Skeletal muscle satellite cell (primary cell): ENCODE measurements at regions not wholly inside any gene's neighbourhood (a gene's known extent, or its start where the extent isn't known, plus 50 kb on each side); places are given as distances from the start of the nearest gene placed in this dataset.
"Not testable (repeated sequence)": the region's sequence is repeated elsewhere in the genome, so short reads cannot be mapped to it uniquely, and the experiment has no call there.

Experiments used
- H3K27me3 ChIP-seq: 2 replicates; pipeline ENCODE4 v1.7.0; 2013; ENCODE audit warnings: low read length; ENCODE audit not compliant: control insufficient read depth, insufficient read depth
- H3K36me3 ChIP-seq: 2 replicates; pipeline ENCODE4 v1.7.0; 2013; ENCODE audit warnings: mild to moderate bottlenecking, control low read depth, low read length; ENCODE audit not compliant: insufficient read depth
- H3K4me1 ChIP-seq: 2 replicates; pipeline ENCODE4 v1.7.0; 2013; ENCODE audit warnings: low read length; ENCODE audit not compliant: control insufficient read depth, insufficient read depth
- H3K4me2 ChIP-seq: 2 replicates; pipeline ENCODE4 v1.7.0; 2013; ENCODE audit warnings: mild to moderate bottlenecking, low read length
- H3K4me3 ChIP-seq: 2 replicates; pipeline ENCODE4 v1.7.0; 2013; ENCODE audit warnings: low read length
- H3K9ac ChIP-seq: 2 replicates; pipeline ENCODE4 v1.7.0; 2013; ENCODE audit warnings: mild to moderate bottlenecking, low read depth, low read length, moderate library complexity
- H3K9me3 ChIP-seq: replicated peaks from 2 replicates; pipeline ENCODE4 v1.7.0; 2013; ENCODE audit warnings: mild to moderate bottlenecking, control low read depth, low read length

GRCh38 chr6:16939351-16939750 lies 162.5 kb upstream of the STMND1 start:
- Histone ChIP-seq H3K9me3 (no peaks in the 10 kb centered on the region), H3K4me3 (no peak overlapping the region), H3K4me2 (no peak overlapping the region), H3K27me3 (peaks cover 7% of the 10 kb centered on the region), H3K9ac (no peak overlapping the region), H3K36me3 (no peaks in the 10 kb centered on the region), H3K4me1 (no peaks in the 10 kb centered on the region)

GRCh38 chr6:16936893-16937292 lies 165.0 kb upstream of the STMND1 start:
- Histone ChIP-seq H3K36me3 (no peaks in the 10 kb centered on the region), H3K9ac (no peak overlapping the region), H3K9me3 (no peaks in the 10 kb centered on the region), H3K4me1 (no peaks in the 10 kb centered on the region), H3K27me3 (peaks cover 16% of the 10 kb centered on the region), H3K4me3 (no peak overlapping the region), H3K4me2 (no peak overlapping the region)

DNA sequence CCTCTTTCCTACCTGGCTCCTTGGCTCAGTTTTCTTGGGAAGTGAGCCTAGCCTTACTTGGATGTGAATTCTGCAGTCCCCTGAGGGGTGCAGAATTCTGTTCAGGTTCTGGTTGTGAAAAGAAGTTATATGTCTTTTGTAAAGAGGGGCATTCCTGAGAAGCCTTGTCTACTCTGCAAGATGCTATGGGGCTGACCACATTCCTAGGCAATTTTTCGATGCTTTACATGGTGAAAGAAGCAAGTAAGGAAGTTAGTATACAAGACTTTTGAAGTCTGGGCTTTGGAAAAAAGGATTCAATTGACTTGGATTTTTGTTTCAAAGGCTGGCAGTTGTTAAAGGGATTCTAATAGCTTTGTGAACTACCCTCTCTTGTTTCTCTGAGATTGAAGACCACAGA lies 167.9 kb upstream of the STMND1 start:
- no peaks in the 10 kb centered on the region for H3K36me3 ChIP-seq
- H3K4me1 ChIP-seq = peaks cover 6% of the 10 kb centered on the region
- H3K4me2 ChIP-seq = no peak overlapping the region
- H3K4me3 ChIP-seq = no peak overlapping the region
- peaks cover 16% of the 10 kb centered on the region for H3K27me3 ChIP-seq
- H3K9me3 ChIP-seq = no peaks in the 10 kb centered on the region
- no peak overlapping the region for H3K9ac ChIP-seq

DNA sequence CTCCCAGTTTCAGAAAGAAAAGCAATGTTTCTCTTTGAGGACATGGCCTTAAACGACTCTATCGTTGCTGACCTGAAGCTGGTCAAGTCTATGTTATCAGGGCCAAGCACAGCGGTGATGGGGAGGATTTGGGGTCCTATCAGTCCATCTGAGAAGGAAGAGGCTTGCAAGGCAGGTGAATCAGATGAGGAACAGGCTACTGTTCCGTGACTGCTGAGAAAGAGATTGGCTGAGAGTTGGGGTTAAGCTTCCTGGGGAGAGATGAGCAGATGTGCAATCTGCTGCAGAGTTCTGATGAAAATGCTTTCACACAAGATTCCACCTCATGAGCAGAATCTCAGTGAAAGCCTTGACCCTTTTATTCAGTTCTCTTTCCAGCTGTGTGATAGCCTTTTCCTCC lies 168.3 kb upstream of the STMND1 start:
- H3K9ac ChIP-seq = no peak overlapping the region
- H3K27me3 ChIP-seq = peaks cover 16% of the 10 kb centered on the region
- peaks cover 6% of the 10 kb centered on the region for H3K4me1 ChIP-seq
- H3K36me3 ChIP-seq = no peaks in the 10 kb centered on the region
- H3K9me3 ChIP-seq = no peaks in the 10 kb centered on the region
- H3K4me3 ChIP-seq = no peak overlapping the region
- H3K4me2 ChIP-seq = no peak overlapping the region

DNA sequence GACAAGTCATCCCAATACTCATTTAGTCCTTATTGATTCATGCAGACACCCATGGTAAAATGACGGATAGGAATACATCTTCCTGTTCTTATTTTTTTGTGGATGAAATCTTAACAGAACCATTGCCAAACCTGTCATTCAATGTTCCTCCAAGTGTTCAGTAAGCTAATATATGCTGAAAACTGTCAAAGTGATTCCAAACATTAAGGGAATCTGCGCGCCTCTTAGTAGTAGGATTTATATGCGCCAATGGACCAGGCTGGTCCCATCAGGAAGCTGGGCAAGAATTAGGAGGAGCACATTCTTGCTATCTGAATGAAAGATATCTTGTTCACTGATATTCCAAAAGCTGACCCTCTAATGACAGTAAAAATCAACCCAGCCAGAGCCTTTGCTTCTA lies 168.9 kb upstream of the STMND1 start:
- no peak overlapping the region for H3K4me3 ChIP-seq
- H3K4me2 ChIP-seq = no peak overlapping the region
- H3K36me3 ChIP-seq = no peaks in the 10 kb centered on the region
- H3K27me3 ChIP-seq = peaks cover 16% of the 10 kb centered on the region
- no peaks in the 10 kb centered on the region for H3K9me3 ChIP-seq
- H3K4me1 ChIP-seq = peaks cover 6% of the 10 kb centered on the region
- no peak overlapping the region for H3K9ac ChIP-seq

DNA sequence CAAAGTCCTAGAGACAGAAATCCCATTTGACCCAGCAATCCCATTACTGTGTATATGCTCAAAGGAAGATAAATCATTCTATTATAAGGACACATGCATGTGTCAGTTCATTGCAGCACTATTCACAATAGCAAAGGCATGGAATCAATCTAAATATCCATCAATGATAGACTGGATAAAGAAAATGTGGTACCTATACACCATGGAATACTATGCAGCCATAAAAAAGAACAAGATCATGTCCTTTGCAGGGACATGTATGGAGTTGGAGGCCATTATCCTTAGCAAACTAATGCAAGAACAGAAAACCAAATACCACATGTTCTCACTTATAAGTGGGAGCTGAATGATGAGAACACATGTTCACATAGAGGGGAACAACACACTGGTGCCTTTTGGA lies 169.8 kb upstream of the ATXN1 start:
- H3K36me3 ChIP-seq, H3K4me1 ChIP-seq, H3K9ac ChIP-seq, H3K9me3 ChIP-seq, H3K4me3 ChIP-seq, H3K4me2 ChIP-seq: not testable (repeated sequence)
- peaks cover 16% of the 10 kb centered on the region for H3K27me3 ChIP-seq

DNA sequence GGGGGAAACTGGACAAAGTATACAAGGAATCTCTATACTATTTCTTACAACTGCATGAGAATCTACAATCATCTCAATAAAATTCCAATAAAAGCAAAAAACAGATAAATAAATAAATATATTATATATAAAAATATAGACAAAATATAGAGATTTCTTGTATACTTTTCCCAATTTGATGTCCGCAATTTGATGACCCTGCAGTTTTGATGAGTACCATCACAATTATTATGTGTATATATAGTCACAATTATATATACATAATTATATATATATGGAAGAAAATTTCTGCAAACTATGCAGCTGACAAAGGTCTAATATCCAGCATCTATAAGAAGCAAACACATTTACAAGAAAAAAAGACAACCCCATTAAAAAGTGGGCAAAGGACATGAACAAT lies 169.2 kb upstream of the ATXN1 start:
- Histone ChIP-seq H3K4me2 (no peak overlapping the region), H3K9ac (no peak overlapping the region), H3K9me3 (no peaks in the 10 kb centered on the region), H3K36me3 (no peaks in the 10 kb centered on the region), H3K4me3 (no peak overlapping the region), H3K27me3 (peaks cover 16% of the 10 kb centered on the region), H3K4me1 (peaks cover 6% of the 10 kb centered on the region)

DNA sequence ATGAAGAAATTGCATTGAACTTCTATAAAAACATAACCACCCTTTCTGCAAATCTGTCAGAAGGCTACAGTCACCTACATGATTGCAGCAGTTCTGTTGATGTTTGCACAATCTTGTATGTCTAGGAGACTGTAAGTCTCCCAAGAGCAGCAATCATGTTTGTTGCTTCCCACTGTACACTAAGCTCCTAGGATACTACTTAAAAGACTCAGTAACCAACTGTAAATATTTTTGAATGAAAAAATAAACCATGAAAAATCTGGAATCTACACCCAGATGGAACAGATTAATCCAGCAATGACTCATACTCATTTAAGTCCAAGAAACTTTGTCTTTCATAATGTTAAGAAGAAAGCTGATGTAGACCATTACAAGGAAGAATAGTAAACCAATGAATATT lies 168.5 kb upstream of the ATXN1 start:
- H3K9me3 ChIP-seq = no peaks in the 10 kb centered on the region
- no peak overlapping the region for H3K9ac ChIP-seq
- H3K4me1 ChIP-seq = peaks cover 6% of the 10 kb centered on the region
- no peak overlapping the region for H3K4me2 ChIP-seq
- no peak overlapping the region for H3K4me3 ChIP-seq
- peaks cover 12% of the 10 kb centered on the region for H3K27me3 ChIP-seq
- H3K36me3 ChIP-seq = no peaks in the 10 kb centered on the region

DNA sequence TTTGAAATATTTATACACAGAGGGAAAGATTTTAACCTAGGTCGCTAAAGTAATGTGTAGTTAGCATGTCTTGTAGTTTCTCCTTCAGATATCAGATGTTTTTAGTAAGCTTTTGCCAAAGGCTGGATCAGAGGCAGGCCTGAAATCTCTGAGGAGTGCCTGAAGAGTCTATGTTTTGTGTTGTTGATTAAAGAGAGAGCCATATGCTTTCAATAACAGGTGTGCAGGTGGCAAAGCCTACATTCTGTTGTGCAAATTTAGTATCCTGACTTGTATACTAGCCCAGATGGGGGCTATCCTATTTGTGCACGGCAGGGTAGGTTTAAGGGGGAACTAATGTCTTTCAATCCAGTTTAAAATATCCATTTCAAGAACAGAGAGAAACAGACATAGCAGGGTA lies 167.1 kb upstream of the ATXN1 start:
- H3K4me1 ChIP-seq = peaks cover 6% of the 10 kb centered on the region
- H3K4me2 ChIP-seq = no peak overlapping the region
- H3K36me3 ChIP-seq = no peaks in the 10 kb centered on the region
- H3K27me3 ChIP-seq = peaks cover 2% of the 10 kb centered on the region
- no peaks in the 10 kb centered on the region for H3K9me3 ChIP-seq
- no peak overlapping the region for H3K4me3 ChIP-seq
- H3K9ac ChIP-seq = no peak overlapping the region

GRCh38 chr6:16927205-16927604 lies 165.9 kb upstream of the ATXN1 start:
- Histone ChIP-seq H3K4me2 (no peak overlapping the region), H3K27me3 (no peaks in the 10 kb centered on the region), H3K9me3 (no peaks in the 10 kb centered on the region), H3K4me1 (peaks cover 6% of the 10 kb centered on the region), H3K36me3 (no peaks in the 10 kb centered on the region), H3K4me3 (no peak overlapping the region), H3K9ac (no peak overlapping the region)

- H3K4me1 ChIP-seq = peaks cover 6% of the 10 kb centered on the region
- H3K36me3 ChIP-seq = no peaks in the 10 kb centered on the region
- no peak overlapping the region for H3K9ac ChIP-seq
- H3K9me3 ChIP-seq = no peaks in the 10 kb centered on the region
- no peak overlapping the region for H3K4me2 ChIP-seq
- no peak overlapping the region for H3K4me3 ChIP-seq
- no peaks in the 10 kb centered on the region for H3K27me3 ChIP-seq
Measured at GRCh38 chr6:16925461-16925860, 164.2 kb upstream of the ATXN1 start.

DNA sequence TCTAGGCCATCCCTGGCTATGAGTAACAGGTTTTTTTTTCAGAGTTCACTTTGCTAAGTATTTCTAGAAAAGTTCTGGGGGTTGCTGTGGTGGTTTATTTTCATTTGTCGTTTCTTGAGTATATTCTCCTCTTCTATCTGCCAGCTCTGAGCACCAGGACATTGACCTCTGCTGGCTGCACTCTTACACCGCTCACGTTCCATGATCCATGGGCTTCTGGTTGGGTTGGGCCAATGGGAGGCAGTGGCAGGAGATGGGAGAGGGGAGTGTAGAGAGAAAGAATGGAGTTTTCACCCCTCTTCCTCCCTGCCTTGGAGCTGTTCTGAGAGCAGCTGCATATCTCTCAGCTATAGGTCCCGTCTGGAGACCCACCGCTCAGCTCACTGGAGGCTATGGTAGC lies 161.0 kb upstream of the ATXN1 start:
- H3K4me1 ChIP-seq = no peaks in the 10 kb centered on the region
- H3K9ac ChIP-seq = no peak overlapping the region
- H3K9me3 ChIP-seq = no peaks in the 10 kb centered on the region
- no peak overlapping the region for H3K4me2 ChIP-seq
- H3K36me3 ChIP-seq = no peaks in the 10 kb centered on the region
- H3K27me3 ChIP-seq = no peaks in the 10 kb centered on the region
- H3K4me3 ChIP-seq = no peak overlapping the region
